ENCODE measurements at regions not wholly inside any gene's neighbourhood (a gene's known extent, or its start where the extent isn't known, plus 50 kb on each side); places are given as distances from the start of the nearest gene placed in this dataset.

- no peak for DNase-seq (ENCODE audit: low read depth)
- no peak overlapping the region for H3K4me3 ChIP-seq (ENCODE audit: control insufficient read depth, low read depth, low read length)
- TF ChIP-seq, protein P1, sequence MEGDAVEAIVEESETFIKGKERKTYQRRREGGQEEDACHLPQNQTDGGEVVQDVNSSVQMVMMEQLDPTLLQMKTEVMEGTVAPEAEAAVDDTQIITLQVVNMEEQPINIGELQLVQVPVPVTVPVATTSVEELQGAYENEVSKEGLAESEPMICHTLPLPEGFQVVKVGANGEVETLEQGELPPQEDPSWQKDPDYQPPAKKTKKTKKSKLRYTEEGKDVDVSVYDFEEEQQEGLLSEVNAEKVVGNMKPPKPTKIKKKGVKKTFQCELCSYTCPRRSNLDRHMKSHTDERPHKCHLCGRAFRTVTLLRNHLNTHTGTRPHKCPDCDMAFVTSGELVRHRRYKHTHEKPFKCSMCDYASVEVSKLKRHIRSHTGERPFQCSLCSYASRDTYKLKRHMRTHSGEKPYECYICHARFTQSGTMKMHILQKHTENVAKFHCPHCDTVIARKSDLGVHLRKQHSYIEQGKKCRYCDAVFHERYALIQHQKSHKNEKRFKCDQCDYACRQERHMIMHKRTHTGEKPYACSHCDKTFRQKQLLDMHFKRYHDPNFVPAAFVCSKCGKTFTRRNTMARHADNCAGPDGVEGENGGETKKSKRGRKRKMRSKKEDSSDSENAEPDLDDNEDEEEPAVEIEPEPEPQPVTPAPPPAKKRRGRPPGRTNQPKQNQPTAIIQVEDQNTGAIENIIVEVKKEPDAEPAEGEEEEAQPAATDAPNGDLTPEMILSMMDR (conservative IDR thresholded peaks at IDR 0.05; ENCODE audit: control insufficient read depth, insufficient read depth, low read depth, low read length): no peak
Observed at GRCh38 chr1:118272884-118273283, 87.9 kb upstream of the SPAG17 start.

GRCh38 chr1:118271883-118272282 lies 86.9 kb upstream of the SPAG17 start:
- no peak for DNase-seq (ENCODE audit: low read depth)
- no peak overlapping the region for H3K4me3 ChIP-seq (ENCODE audit: control insufficient read depth, low read depth, low read length)
- TF ChIP-seq, protein P1 (conservative IDR thresholded peaks at IDR 0.05; ENCODE audit: control insufficient read depth, insufficient read depth, low read depth, low read length): no peak

- no peak overlapping the region for H3K4me3 ChIP-seq (ENCODE audit: control insufficient read depth, low read depth, low read length)
- TF ChIP-seq, protein P1 (conservative IDR thresholded peaks at IDR 0.05; ENCODE audit: control insufficient read depth, insufficient read depth, low read depth, low read length): no peak
- no peak for DNase-seq (ENCODE audit: low read depth)
Observed at GRCh38 chr1:118269598-118269997, 84.6 kb upstream of the SPAG17 start.

- DNase-seq (ENCODE audit: low read depth): no peak
- no peak overlapping the region for H3K4me3 ChIP-seq (ENCODE audit: control insufficient read depth, low read depth, low read length)
- TF ChIP-seq, protein P1 (conservative IDR thresholded peaks at IDR 0.05; ENCODE audit: control insufficient read depth, insufficient read depth, low read depth, low read length): no peak
Observed at GRCh38 chr1:118266436-118266835, 81.4 kb upstream of the SPAG17 start.

DNA sequence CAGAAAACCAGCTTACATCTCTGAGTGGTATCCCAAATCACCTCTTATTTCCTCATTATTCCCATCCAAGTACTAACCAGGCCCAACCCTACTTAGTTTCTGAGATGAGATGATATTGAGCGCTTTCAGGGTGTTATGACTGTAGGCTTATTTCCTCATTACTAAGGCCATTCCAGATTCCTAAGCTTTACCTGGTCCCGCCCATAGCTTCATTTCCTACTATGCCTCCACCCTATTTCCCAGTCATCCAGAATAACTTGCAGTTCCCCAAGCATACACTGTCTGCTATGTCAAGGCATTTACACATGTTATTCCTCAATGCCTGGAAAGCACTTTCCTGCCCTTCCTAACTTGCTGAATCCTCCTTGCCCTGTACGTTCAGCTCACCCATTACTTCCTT lies 79.3 kb upstream of the SPAG17 start:
- H3K4me3 ChIP-seq (ENCODE audit: control insufficient read depth, low read depth, low read length): no peak overlapping the region
- DNase-seq (ENCODE audit: low read depth): no peak
- TF ChIP-seq, protein P1 (conservative IDR thresholded peaks at IDR 0.05; ENCODE audit: control insufficient read depth, insufficient read depth, low read depth, low read length): no peak

DNA sequence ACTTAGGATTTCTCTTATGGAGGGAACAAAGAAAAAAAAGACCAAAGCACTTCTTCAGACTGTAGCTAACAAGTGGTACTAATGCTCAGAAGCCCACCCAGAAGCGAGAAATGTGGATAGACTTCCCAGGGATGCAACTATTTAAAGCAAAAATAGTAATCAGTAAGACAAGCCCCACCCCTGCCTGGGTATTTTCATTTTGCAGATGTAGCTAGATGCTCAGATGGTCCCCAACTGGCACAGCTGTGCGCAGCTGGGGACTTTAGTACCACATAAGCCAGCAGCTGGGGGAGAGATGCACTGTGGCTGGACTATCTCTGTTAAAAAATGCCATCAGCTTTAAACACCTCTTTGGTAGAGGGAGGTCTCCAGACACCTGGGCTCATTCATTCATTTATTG lies 77.8 kb upstream of the SPAG17 start:
- no peak for DNase-seq (ENCODE audit: low read depth)
- TF ChIP-seq, protein P1 (conservative IDR thresholded peaks at IDR 0.05; ENCODE audit: control insufficient read depth, insufficient read depth, low read depth, low read length): no peak
- H3K4me3 ChIP-seq (ENCODE audit: control insufficient read depth, low read depth, low read length): no peak overlapping the region

DNA sequence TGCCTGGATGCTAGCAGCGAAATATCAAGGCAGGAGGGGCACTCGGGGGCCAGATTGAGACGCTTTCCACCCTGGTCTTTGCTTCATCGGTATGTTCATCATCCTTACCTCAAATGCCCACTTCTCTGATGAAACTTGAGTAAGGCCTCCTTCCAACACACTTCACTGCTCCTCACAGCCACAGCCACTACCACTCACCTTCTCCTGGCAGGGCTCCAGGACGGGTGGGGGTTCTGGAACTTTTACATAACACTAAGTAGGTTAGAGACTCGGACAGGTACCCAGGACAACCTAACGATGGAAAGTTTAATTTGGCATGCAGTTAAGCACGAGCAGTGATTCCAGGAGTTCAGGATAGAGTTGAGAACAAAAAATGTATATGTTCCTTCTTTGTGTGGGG lies 73.9 kb upstream of the SPAG17 start:
- no peak overlapping the region for H3K4me3 ChIP-seq (ENCODE audit: control insufficient read depth, low read depth, low read length)
- no peak for DNase-seq (ENCODE audit: low read depth)
- TF ChIP-seq, protein P1 (conservative IDR thresholded peaks at IDR 0.05; ENCODE audit: control insufficient read depth, insufficient read depth, low read depth, low read length): no peak
